Colonic mucosa (tissue), 4 donors: ENCODE measurements at regions not wholly inside any gene's neighbourhood (a gene's known extent, or its start where the extent isn't known, plus 50 kb on each side); places are given as distances from the start of the nearest gene placed in this dataset.

ENCODE experiments used
- DNase-seq: peaks from one replicate; pipeline ENCODE4 v3.0.0-alpha.2; 2020
- H3K27ac ChIP-seq: fragments of 200-600 bp; one replicate; pipeline ENCODE4 v1.8.0; 2021
- H3K27me3 ChIP-seq: fragments of 200-600 bp; one replicate; pipeline ENCODE4 v1.8.0; 2021
- H3K36me3 ChIP-seq: fragments of 200-600 bp; one replicate; pipeline ENCODE4 v1.8.0; 2021
- H3K4me1 ChIP-seq: fragments of 200-600 bp; one replicate; pipeline ENCODE4 v1.8.0; 2021; ENCODE audit warnings: mild to moderate bottlenecking
- H3K4me3 ChIP-seq: fragments of 200-600 bp; one replicate; pipeline ENCODE4 v1.8.0; 2021
- H3K9ac ChIP-seq, 2 donors: one replicate each; pipeline ENCODE4 v1.7.0; 2013; ENCODE audit warnings: control low read depth in 2 of 2, low read depth in 2 of 2, low read length in 2 of 2
- H3K9me3 ChIP-seq: fragments of 200-600 bp; one replicate; pipeline ENCODE4 v1.8.0; 2021
- intact Hi-C: fragments of 100-400 bp; cut with DNase I; formaldehyde crosslinking; loops from one replicate; pipeline ENCODE4 v1.14.1; 2022
- TF ChIP-seq, protein P1 (sequence below): fragments of 200-600 bp; IDR thresholded peaks from one replicate; pipeline ENCODE4 v1.8.0; 2022; ENCODE audit warnings: antibody characterized with exemption, mild to moderate bottlenecking
- donor health status: healthy.
- donor health status: DM: no; HTN: no; CAD: no.
- donor health status: DM: no; HTN: no; CAD: no.

DNA sequence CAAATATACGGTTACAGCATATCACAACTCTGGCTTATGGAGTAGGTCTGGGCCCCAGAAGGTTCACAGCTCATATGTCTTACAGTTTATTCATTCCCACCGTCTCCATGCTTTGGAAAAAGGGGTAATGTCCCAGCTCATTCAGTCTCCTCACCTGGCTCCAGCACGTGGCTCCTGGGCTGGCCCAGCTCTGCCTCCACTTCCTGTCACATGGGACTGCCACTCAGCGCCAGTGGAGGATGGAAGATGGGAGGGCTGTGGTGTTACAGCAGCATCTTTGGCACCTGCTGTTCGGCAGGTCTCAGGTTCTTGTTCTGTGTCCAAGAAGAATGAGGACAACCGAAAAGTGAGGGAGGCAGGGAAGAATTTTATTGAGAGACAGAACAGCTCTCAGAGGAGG, 216.3 kb upstream of the ATXN7L3B start:
- TF ChIP-seq, protein P1, sequence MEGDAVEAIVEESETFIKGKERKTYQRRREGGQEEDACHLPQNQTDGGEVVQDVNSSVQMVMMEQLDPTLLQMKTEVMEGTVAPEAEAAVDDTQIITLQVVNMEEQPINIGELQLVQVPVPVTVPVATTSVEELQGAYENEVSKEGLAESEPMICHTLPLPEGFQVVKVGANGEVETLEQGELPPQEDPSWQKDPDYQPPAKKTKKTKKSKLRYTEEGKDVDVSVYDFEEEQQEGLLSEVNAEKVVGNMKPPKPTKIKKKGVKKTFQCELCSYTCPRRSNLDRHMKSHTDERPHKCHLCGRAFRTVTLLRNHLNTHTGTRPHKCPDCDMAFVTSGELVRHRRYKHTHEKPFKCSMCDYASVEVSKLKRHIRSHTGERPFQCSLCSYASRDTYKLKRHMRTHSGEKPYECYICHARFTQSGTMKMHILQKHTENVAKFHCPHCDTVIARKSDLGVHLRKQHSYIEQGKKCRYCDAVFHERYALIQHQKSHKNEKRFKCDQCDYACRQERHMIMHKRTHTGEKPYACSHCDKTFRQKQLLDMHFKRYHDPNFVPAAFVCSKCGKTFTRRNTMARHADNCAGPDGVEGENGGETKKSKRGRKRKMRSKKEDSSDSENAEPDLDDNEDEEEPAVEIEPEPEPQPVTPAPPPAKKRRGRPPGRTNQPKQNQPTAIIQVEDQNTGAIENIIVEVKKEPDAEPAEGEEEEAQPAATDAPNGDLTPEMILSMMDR = no peak
- H3K36me3 ChIP-seq = no peaks in the 10 kb centered on the region
- DNase-seq = no peak
- H3K9me3 ChIP-seq = no peaks in the 10 kb centered on the region
- no peak overlapping the region for H3K9ac ChIP-seq
- no peaks in the 10 kb centered on the region for H3K27me3 ChIP-seq
- intact Hi-C loops = no loop called here
- no peak overlapping the region for H3K27ac ChIP-seq
- no peaks in the 10 kb centered on the region for H3K4me1 ChIP-seq
- H3K4me3 ChIP-seq = no peak overlapping the region

DNA sequence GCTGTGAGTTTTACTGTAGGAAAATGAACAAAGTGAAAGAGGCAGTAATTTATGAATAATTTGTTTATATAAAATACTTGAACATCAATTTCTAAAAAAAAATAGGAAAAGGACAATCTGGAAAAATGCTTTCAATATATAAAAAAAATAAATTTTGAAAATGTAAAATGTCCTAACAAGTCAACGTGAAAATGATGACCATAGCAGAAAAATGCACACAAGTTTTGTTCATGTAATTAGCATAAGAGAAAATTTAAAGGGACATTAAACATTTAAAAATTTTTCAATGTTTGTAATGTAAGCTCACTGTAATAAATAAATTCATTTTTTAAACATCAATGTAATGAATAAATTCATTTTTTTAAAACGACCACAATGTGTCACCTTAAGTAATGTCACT, 214.8 kb upstream of the ATXN7L3B start:
- H3K4me3 ChIP-seq = no peak overlapping the region
- H3K4me1 ChIP-seq = no peaks in the 10 kb centered on the region
- intact Hi-C loops = no loop called here
- H3K27me3 ChIP-seq = no peaks in the 10 kb centered on the region
- H3K9ac ChIP-seq = no peak overlapping the region
- no peaks in the 10 kb centered on the region for H3K9me3 ChIP-seq
- DNase-seq = no peak
- no peaks in the 10 kb centered on the region for H3K36me3 ChIP-seq
- no peak overlapping the region for H3K27ac ChIP-seq
- TF ChIP-seq, protein P1 = no peak

DNA sequence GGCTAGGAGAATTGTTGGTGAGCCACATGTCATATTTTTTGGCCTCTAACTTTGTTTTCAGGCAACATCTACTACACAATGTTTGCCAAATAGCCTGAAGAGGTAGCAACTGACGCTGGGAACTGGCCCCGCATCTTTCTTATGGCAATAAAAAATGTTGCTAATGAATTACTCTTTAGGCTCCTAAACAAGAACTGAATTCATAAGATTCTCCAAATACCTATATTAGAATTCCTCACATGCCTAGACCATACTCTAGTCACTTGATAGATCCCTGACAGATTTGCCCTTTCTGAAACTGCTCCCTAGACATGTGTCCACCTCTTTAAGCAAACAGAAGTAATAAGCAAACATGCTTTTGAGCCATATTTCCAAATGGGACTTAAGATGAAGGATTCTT, 209.0 kb upstream of the ATXN7L3B start:
- Histone ChIP-seq H3K4me1 (no peaks in the 10 kb centered on the region), H3K27ac (no peak overlapping the region), H3K4me3 (no peak overlapping the region), H3K27me3 (no peaks in the 10 kb centered on the region), H3K36me3 (no peaks in the 10 kb centered on the region), H3K9me3 (no peaks in the 10 kb centered on the region), H3K9ac (no peak overlapping the region)
- no peak for DNase-seq
- TF ChIP-seq, protein P1 = no peak
- intact Hi-C loops = no loop called here

DNA sequence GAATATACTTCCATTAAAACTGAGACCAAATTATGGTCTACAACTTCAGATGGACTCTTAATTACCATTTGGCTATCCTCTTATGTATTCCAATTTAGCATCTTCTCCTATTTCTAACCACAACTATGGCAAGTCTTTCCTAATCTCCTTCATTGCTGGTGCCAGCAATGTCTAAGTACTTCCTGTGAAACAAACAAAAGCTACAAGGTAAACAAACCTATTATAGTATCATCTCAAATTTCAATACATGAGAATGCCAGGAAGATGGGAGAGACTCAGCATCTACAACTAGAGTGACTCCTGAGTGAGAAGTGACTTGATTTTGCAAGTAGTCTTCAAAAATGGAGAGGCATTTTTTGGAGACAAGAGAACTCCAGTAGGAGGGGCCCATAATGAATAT, 202.9 kb upstream of the ATXN7L3B start:
- intact Hi-C loops = no loop called here
- TF ChIP-seq, protein P1 = no peak
- H3K4me1 ChIP-seq = no peaks in the 10 kb centered on the region

DNA sequence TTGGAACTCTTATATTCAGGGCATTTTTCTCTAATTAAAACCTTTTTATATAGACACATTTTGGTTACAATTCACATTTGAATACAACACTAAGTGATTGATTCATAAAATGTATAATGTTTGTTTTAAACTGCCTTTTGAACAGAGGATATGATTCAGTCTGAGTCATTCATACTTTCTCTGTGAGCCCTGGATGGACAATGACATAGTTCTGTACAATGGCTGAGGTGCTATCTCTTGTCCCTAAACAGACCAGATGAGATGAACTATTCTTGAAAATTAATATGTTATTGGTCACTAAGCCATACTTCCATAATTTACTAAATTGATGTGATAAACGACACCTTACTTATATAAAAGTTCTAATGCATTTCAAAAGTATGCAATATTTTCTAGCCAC, 199.7 kb upstream of the ATXN7L3B start:
- H3K27me3 ChIP-seq = no peaks in the 10 kb centered on the region
- DNase-seq = no peak
- H3K4me1 ChIP-seq = no peaks in the 10 kb centered on the region
- H3K9ac ChIP-seq = no peak overlapping the region
- TF ChIP-seq, protein P1 = no peak
- no peak overlapping the region for H3K4me3 ChIP-seq
- no peaks in the 10 kb centered on the region for H3K9me3 ChIP-seq
- intact Hi-C loops = no loop called here
- no peak overlapping the region for H3K27ac ChIP-seq
- H3K36me3 ChIP-seq = no peaks in the 10 kb centered on the region

More for the DNA sequence above, 202.9 kb upstream of the ATXN7L3B start:
- Histone ChIP-seq H3K9ac (no peak overlapping the region), H3K9me3 (no peaks in the 10 kb centered on the region), H3K36me3 (no peaks in the 10 kb centered on the region), H3K27me3 (no peaks in the 10 kb centered on the region), H3K27ac (no peak overlapping the region), H3K4me3 (no peak overlapping the region)
- no peak for DNase-seq

DNA sequence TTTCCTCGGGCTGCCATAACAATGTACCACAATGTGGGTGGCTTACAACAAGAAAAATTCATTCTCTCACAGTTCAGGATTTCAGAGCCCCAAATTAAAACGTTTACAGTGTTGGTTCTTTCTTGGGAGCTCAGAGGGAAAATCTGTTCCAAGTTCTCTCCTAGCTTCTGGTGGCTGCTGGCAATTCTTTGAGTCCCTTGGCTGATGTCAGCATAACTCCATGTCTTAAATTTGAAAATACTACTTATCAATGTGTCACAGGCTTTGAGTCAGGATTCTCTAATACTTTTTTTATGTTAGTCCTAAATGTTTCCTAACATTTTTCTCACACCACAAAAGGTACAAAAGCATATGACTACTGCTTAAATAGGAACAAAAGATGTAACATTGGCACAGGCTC, 198.4 kb upstream of the ATXN7L3B start:
- Histone ChIP-seq H3K4me3 (no peak overlapping the region), H3K27me3 (no peaks in the 10 kb centered on the region), H3K9me3 (no peaks in the 10 kb centered on the region), H3K9ac (no peak overlapping the region), H3K36me3 (no peaks in the 10 kb centered on the region), H3K27ac (no peak overlapping the region), H3K4me1 (no peaks in the 10 kb centered on the region)
- TF ChIP-seq, protein P1 = no peak
- intact Hi-C loops = no loop called here
- DNase-seq = no peak
